HEK293 (cell line): ENCODE measurements at regions not wholly inside any gene's neighbourhood (a gene's known extent, or its start where the extent isn't known, plus 50 kb on each side); places are given as distances from the start of the nearest gene placed in this dataset.

Experiments used
- CTCF ChIA-PET: fragments of 350-600 bp; formaldehyde crosslinking; extraction: SDS; loops from one replicate; lab custom pipeline; 2021; ENCODE audit warnings: antibody characterized with exemption; lab: Yijun Ruan, JAX
- POLR2A ChIA-PET: fragments of 300-600 bp; formaldehyde crosslinking; extraction: SDS; loops from one replicate; lab custom pipeline; 2020; ENCODE audit warnings: antibody characterized with exemption, inconsistent platforms; lab: Yijun Ruan, JAX
- H3K27ac ChIP-seq: fragments of 200-500 bp; sonication (Bioruptor generic); 2 replicates; pipeline ENCODE4 v1.5.1; 2014; ENCODE audit warnings: low read depth, low read length, control low read depth, inconsistent platforms; ENCODE audit errors: extremely low read depth
- H3K36me3 ChIP-seq, 2 experiments: fragments of 200-500 bp in 1 of 2; sonication (Bioruptor generic) in 1 of 2; 1 replicate in 1 of 2; 2 replicates in 1 of 2; pipeline ENCODE4 v1.5.1; 2014 to 2017; ENCODE audit warnings: inconsistent platforms in 2 of 2, low read length in 2 of 2; ENCODE audit not compliant: control insufficient read depth in 2 of 2, insufficient read depth in 1 of 2
- H3K4me1 ChIP-seq: fragments of 200-500 bp; sonication (Bioruptor generic); 2 replicates; pipeline ENCODE4 v1.5.1; 2014; ENCODE audit warnings: mild to moderate bottlenecking, low read length, inconsistent platforms; ENCODE audit not compliant: control insufficient read depth, insufficient read depth
- H3K4me3 ChIP-seq: 2 replicates; pipeline ENCODE4 v1.5.1; 2011; ENCODE audit warnings: low read depth, mild to moderate bottlenecking, control low read depth, low read length, moderate library complexity
- H3K9me3 ChIP-seq: fragments of 200-500 bp; sonication (Bioruptor generic); 2 replicates; pipeline ENCODE4 v1.5.1; 2014; ENCODE audit warnings: low read depth, low read length, inconsistent platforms; ENCODE audit not compliant: control insufficient read depth, insufficient read depth
- BCL11A ChIP-seq: fragments of 450-650 bp; formaldehyde crosslinking; IDR thresholded peaks from 2 replicates; pipeline ENCODE4 v1.5.1; 2016; ENCODE audit warnings: low read depth, missing biosample characterization, missing genetic modification characterization
- GFI1B ChIP-seq: fragments of 450-650 bp; formaldehyde crosslinking; IDR thresholded peaks from 2 replicates; pipeline ENCODE4 v1.5.1; 2016; ENCODE audit warnings: missing biosample characterization, missing genetic modification characterization
- HOXC10 ChIP-seq: sonication (generic); formaldehyde crosslinking; IDR thresholded peaks from 2 replicates; pipeline ENCODE4 v1.8.1; 2023; ENCODE audit warnings: mild to moderate bottlenecking, missing genetic modification reagents
- KLF7 ChIP-seq: fragments of 450-650 bp; formaldehyde crosslinking; IDR thresholded peaks from 2 replicates; pipeline ENCODE4 v1.5.1; 2016; ENCODE audit warnings: missing biosample characterization, missing genetic modification characterization, borderline replicate concordance
- MEIS1 ChIP-seq: sonication (generic); formaldehyde crosslinking; IDR thresholded peaks from 2 replicates; pipeline ENCODE4 v1.8.1; 2022; ENCODE audit warnings: missing genetic modification reagents, mild to moderate bottlenecking, borderline replicate concordance
- PRDM10 ChIP-seq: fragments of 450-650 bp; formaldehyde crosslinking; IDR thresholded peaks from 2 replicates; pipeline ENCODE4 v1.5.1; 2016; ENCODE audit warnings: missing biosample characterization, missing genetic modification characterization
- PRDM4 ChIP-seq: fragments of 450-650 bp; formaldehyde crosslinking; IDR thresholded peaks from 2 replicates; pipeline ENCODE4 v1.5.1; 2017; ENCODE audit warnings: missing biosample characterization, missing genetic modification characterization
- PRDM6 ChIP-seq: fragments of 450-650 bp; formaldehyde crosslinking; IDR thresholded peaks from 2 replicates; pipeline ENCODE4 v1.5.1; 2017; ENCODE audit warnings: missing biosample characterization, missing genetic modification characterization
- SCRT2 ChIP-seq: fragments of 450-650 bp; formaldehyde crosslinking; IDR thresholded peaks from 2 replicates; pipeline ENCODE4 v1.5.1; 2016; ENCODE audit warnings: missing biosample characterization, missing genetic modification characterization
- YY2 ChIP-seq: fragments of 450-650 bp; formaldehyde crosslinking; IDR thresholded peaks from 2 replicates; pipeline ENCODE4 v1.5.1; 2016; ENCODE audit warnings: missing biosample characterization, missing genetic modification characterization
- ZBTB7A ChIP-seq: fragments of 450-650 bp; formaldehyde crosslinking; IDR thresholded peaks from 2 replicates; pipeline ENCODE4 v1.5.1; 2016; ENCODE audit warnings: low read depth, missing biosample characterization, missing genetic modification characterization
- ZFHX2 ChIP-seq: fragments of 450-650 bp; formaldehyde crosslinking; conservative IDR thresholded peaks from 2 replicates; pipeline ENCODE4 v1.5.1; 2016; ENCODE audit warnings: missing biosample characterization, missing genetic modification characterization
- ZNF114 ChIP-seq: fragments of 450-650 bp; formaldehyde crosslinking; IDR thresholded peaks from 2 replicates; pipeline ENCODE4 v1.5.0; 2017; ENCODE audit warnings: missing biosample characterization, missing genetic modification characterization
- ZNF148 ChIP-seq: fragments of 450-650 bp; formaldehyde crosslinking; IDR thresholded peaks from 2 replicates; pipeline ENCODE4 v1.5.0; 2017; ENCODE audit warnings: missing biosample characterization, missing genetic modification characterization, borderline replicate concordance
- ZNF169 ChIP-seq: fragments of 450-650 bp; formaldehyde crosslinking; IDR thresholded peaks from 2 replicates; pipeline ENCODE4 v1.5.1; 2016; ENCODE audit warnings: missing biosample characterization, missing genetic modification characterization
- ZNF19 ChIP-seq: fragments of 450-650 bp; formaldehyde crosslinking; IDR thresholded peaks from 2 replicates; pipeline ENCODE4; 2016; ENCODE audit warnings: missing biosample characterization, missing genetic modification characterization, low read depth
- ZNF248 ChIP-seq: fragments of 450-650 bp; formaldehyde crosslinking; IDR thresholded peaks from 2 replicates; pipeline ENCODE4 v1.5.1; 2017; ENCODE audit warnings: missing biosample characterization, missing genetic modification characterization
- ZNF350 ChIP-seq: fragments of 450-650 bp; formaldehyde crosslinking; IDR thresholded peaks from 2 replicates; pipeline ENCODE4 v1.5.0; 2017; ENCODE audit warnings: missing biosample characterization, mild to moderate bottlenecking, missing genetic modification characterization
- ZNF394 ChIP-seq: fragments of 450-650 bp; formaldehyde crosslinking; IDR thresholded peaks from 2 replicates; pipeline ENCODE4 v1.5.1; 2016; ENCODE audit warnings: missing biosample characterization, missing genetic modification characterization, mild to moderate bottlenecking, moderate library complexity, borderline replicate concordance
- ZNF433 ChIP-seq: fragments of 450-650 bp; formaldehyde crosslinking; IDR thresholded peaks from 2 replicates; pipeline ENCODE4 v1.5.1; 2016; ENCODE audit warnings: missing biosample characterization, missing genetic modification characterization, low read depth
- ZNF585B ChIP-seq: fragments of 450-650 bp; formaldehyde crosslinking; IDR thresholded peaks from 2 replicates; pipeline ENCODE4 v1.5.1; 2016; ENCODE audit warnings: missing biosample characterization, missing genetic modification characterization
- ZNF792 ChIP-seq: fragments of 450-650 bp; formaldehyde crosslinking; IDR thresholded peaks from 2 replicates; pipeline ENCODE4 v1.5.1; 2016; ENCODE audit warnings: missing biosample characterization, missing genetic modification characterization

GRCh38 chr7:145183069-145183468 lies 347.2 kb upstream of the TPK1 start:
- POLR2A ChIA-PET, result no interaction called here

GRCh38 chr7:145175366-145175765 lies 339.5 kb upstream of the TPK1 start:
- H3K9me3 ChIP-seq, result no peaks in the 10 kb centered on the region
- POLR2A ChIA-PET, result no interaction called here
- no peaks in the 10 kb centered on the region for H3K36me3 ChIP-seq
- CTCF ChIA-PET, result no interaction called here
- no peaks in the 10 kb centered on the region for H3K4me1 ChIP-seq
- no peak overlapping the region for H3K4me3 ChIP-seq
- no peak overlapping the region for H3K27ac ChIP-seq
- TF ChIP-seq ZNF394 (tag by site-specific recombination) (no peak), SCRT2 (tag by site-specific recombination) (no peak), ZBTB7A (tag by site-specific recombination) (no peak), ZNF433 (tag by site-specific recombination) (no peak), GFI1B (tag by site-specific recombination) (no peak), PRDM4 (tag by site-specific recombination) (no peak), ZNF350 (tag by site-specific recombination) (no peak), ZNF248 (no peak), ZNF19 (tag by site-specific recombination) (no peak), HOXC10 (CRISPR knock-in tag) (no peak), MEIS1 (CRISPR knock-in tag) (no peak), ZNF169 (no peak), YY2 (tag by site-specific recombination) (no peak), PRDM6 (no peak)

More at GRCh38 chr7:145183069-145183468, 347.2 kb upstream of the TPK1 start:
- CTCF ChIA-PET, result no interaction called here
- no peak for TF ChIP-seq ZNF792 (tag by site-specific recombination)
- no peak for TF ChIP-seq PRDM10 (tag by site-specific recombination)
- TF ChIP-seq ZNF148 (tag by site-specific recombination), result no peak
- no peak for TF ChIP-seq ZNF350 (tag by site-specific recombination)
- no peak for TF ChIP-seq KLF7
- TF ChIP-seq ZNF114 (tag by site-specific recombination), result no peak
- no peak for TF ChIP-seq ZNF585B
- no peak for TF ChIP-seq ZFHX2 (tag by site-specific recombination)
- TF ChIP-seq BCL11A (tag by site-specific recombination), result no peak
- Histone ChIP-seq H3K9me3 (no peaks in the 10 kb centered on the region), H3K4me1 (no peaks in the 10 kb centered on the region), H3K4me3 (no peak overlapping the region), H3K36me3 (no peaks in the 10 kb centered on the region), H3K27ac (no peak overlapping the region)
